Caco-2 (cell line): ENCODE measurements at regions not wholly inside any gene's neighbourhood (a gene's known extent, or its start where the extent isn't known, plus 50 kb on each side); places are given as distances from the start of the nearest gene placed in this dataset.

ENCODE experiments used
- BruUV-seq: library from RNA; stranded (reverse); fragments of 400-500 nt; replicated peaks from 2 replicates; lab custom pipeline; 2021; lab: Mats Ljungman, UMichigan
- CTCF ChIA-PET: fragments of 300-600 bp; sonication (Branson Sonifier 250); formaldehyde crosslinking; loops from one replicate; lab custom pipeline; 2022; ENCODE audit warnings: antibody characterized with exemption; lab: Charles Lee
- POLR2A ChIA-PET: fragments of 300-600 bp; sonication (Branson Sonifier 250); formaldehyde crosslinking; loops from one replicate; lab custom pipeline; 2022; ENCODE audit warnings: antibody characterized with exemption; lab: Charles Lee
- DNase-seq, 2 experiments: peaks; one replicate each; pipeline versions ENCODE4 v3.0.0 to v3.0.0-alpha.2; 2020 to 2022
- H3K27me3 ChIP-seq: replicated peaks from 2 replicates; pipeline ENCODE4 v1.6.0; 2011; ENCODE audit warnings: low read length; ENCODE audit not compliant: control insufficient read depth, insufficient read depth
- H3K36me3 ChIP-seq: 2 replicates; pipeline ENCODE4 v1.5.1; 2011; ENCODE audit warnings: low read length; ENCODE audit not compliant: control insufficient read depth, insufficient read depth
- H3K4me1 ChIP-seq: fragments of 250-450 bp; sonication (Bioruptor Pico); 2 replicates; pipeline ENCODE4 v1.5.1; 2020; ENCODE audit warnings: mild to moderate bottlenecking
- H3K4me3 ChIP-seq: 2 replicates; pipeline ENCODE4 v1.5.1; 2011; ENCODE audit warnings: low read depth, mild to moderate bottlenecking, control low read depth, low read length
- H3K9me3 ChIP-seq: fragments of 250-450 bp; sonication (Bioruptor Pico); 2 replicates; pipeline ENCODE4 v1.5.1; 2020; ENCODE audit warnings: mild to moderate bottlenecking, moderate library complexity
- H3K27ac Mint-ChIP-seq: one replicate; pipeline ENCODE4 v1.8.0; 2022; ENCODE audit warnings: mixed read lengths; ENCODE audit not compliant: unreplicated experiment
- H3K27me3 Mint-ChIP-seq: one replicate; pipeline ENCODE4 v1.8.0; 2022; ENCODE audit warnings: mixed read lengths; ENCODE audit not compliant: insufficient read depth, unreplicated experiment
- H3K36me3 Mint-ChIP-seq: one replicate; pipeline ENCODE4 v1.8.0; 2022; ENCODE audit warnings: mild to moderate bottlenecking, mixed read lengths; ENCODE audit not compliant: insufficient read depth, unreplicated experiment
- H3K4me1 Mint-ChIP-seq: one replicate; pipeline ENCODE4 v1.8.0; 2022; ENCODE audit warnings: low read depth, mixed read lengths; ENCODE audit not compliant: unreplicated experiment
- H3K4me3 Mint-ChIP-seq: one replicate; pipeline ENCODE4 v1.8.0; 2022; ENCODE audit warnings: mild to moderate bottlenecking, moderate library complexity, mixed read lengths; ENCODE audit not compliant: unreplicated experiment
- H3K9me3 Mint-ChIP-seq: one replicate; pipeline ENCODE4 v1.8.0; 2022; ENCODE audit warnings: mixed read lengths; ENCODE audit not compliant: unreplicated experiment
- intact Hi-C: fragments of 100-400 bp; cut with micrococcal nuclease; formaldehyde crosslinking; loops from one replicate; pipeline ENCODE4 v1.10.0; 2022; ENCODE audit not compliant: unreplicated experiment
- TF ChIP-seq, protein P1 (sequence below), 2 experiments: fragments of 200-600 bp in 1 of 2; IDR thresholded peaks; 1 replicate in 1 of 2; 2 replicates in 1 of 2; pipeline versions ENCODE4 v1.5.1 to v1.8.0; 2011 to 2022; ENCODE audit warnings: antibody characterized with exemption in 1 of 2, control low read depth in 1 of 2, inconsistent platforms in 1 of 2, low read depth in 1 of 2, low read length in 1 of 2, mild to moderate bottlenecking in 1 of 2, moderate library complexity in 1 of 2; ENCODE audit not compliant: insufficient read depth in 1 of 2, severe bottlenecking in 1 of 2, unreplicated experiment in 1 of 2

DNA sequence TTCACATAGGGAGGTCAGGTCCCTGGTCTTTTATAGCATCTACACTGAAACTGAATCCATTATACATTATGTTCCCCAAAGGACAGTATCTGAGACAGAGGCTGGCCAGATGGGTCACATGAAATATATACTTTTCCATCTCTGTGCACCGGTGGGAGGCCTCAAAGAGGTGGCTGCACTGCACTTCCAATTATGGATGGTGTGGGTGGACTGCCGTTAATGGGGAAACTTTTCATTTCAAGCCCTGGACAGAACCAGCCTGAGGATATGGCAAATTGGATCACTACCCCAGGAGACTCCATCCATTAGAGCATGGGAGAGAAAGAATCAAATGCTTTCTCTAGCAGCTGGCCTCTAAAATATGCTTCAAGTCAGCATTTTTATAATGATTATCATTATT lies 280.5 kb upstream of the OPRM1 start:
- intact Hi-C loops: no loop called here

DNA sequence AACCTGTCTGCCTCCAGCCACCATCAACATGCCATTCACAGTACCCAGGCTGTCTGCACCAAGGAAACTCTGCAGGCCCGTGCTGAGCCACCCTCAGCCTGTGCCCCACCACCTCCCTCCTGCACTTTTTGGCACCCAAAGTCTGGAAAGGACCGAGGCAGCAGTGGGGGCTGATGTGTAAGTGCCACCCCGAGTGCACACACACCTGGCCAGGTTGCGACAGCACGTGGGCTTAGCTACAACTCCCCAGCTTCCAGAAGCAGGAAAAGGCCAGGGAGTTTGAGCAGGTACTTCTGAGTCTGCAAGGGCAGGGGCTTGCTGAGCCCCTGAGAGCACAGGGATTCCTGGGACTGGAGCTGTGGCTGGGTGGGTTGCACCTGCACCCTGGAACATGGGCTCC lies 303.3 kb upstream of the OPRM1 start:
- intact Hi-C loops: no loop called here
- CTCF ChIA-PET: no interaction called here
- TF ChIP-seq, protein P1, sequence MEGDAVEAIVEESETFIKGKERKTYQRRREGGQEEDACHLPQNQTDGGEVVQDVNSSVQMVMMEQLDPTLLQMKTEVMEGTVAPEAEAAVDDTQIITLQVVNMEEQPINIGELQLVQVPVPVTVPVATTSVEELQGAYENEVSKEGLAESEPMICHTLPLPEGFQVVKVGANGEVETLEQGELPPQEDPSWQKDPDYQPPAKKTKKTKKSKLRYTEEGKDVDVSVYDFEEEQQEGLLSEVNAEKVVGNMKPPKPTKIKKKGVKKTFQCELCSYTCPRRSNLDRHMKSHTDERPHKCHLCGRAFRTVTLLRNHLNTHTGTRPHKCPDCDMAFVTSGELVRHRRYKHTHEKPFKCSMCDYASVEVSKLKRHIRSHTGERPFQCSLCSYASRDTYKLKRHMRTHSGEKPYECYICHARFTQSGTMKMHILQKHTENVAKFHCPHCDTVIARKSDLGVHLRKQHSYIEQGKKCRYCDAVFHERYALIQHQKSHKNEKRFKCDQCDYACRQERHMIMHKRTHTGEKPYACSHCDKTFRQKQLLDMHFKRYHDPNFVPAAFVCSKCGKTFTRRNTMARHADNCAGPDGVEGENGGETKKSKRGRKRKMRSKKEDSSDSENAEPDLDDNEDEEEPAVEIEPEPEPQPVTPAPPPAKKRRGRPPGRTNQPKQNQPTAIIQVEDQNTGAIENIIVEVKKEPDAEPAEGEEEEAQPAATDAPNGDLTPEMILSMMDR (IDR thresholded peaks at IDR 0.05; ENCODE audit: insufficient read depth in 1 of 2, low read depth in 1 of 2, low read length in 1 of 2, severe bottlenecking in 1 of 2, unreplicated experiment in 1 of 2): no peak
- no peaks in the 10 kb centered on the region for H3K36me3 ChIP-seq
- no peaks in the 10 kb centered on the region for H3K4me1 ChIP-seq
- H3K36me3 Mint-ChIP-seq: no peaks in the 10 kb centered on the region
- peaks cover 15% of the 10 kb centered on the region for H3K9me3 Mint-ChIP-seq
- H3K9me3 ChIP-seq: no peaks in the 10 kb centered on the region; the same call in 1 of the 2 replicates
- no peak overlapping the region for H3K4me3 ChIP-seq
- peaks cover 2% of the 10 kb centered on the region for H3K27me3 Mint-ChIP-seq
- H3K27ac Mint-ChIP-seq: no peak overlapping the region
- H3K4me3 Mint-ChIP-seq: no peak overlapping the region
- BruUV-seq: no TSS peak
- no peaks in the 10 kb centered on the region for H3K4me1 Mint-ChIP-seq
- no peak for DNase-seq
- H3K27me3 ChIP-seq: no peaks in the 10 kb centered on the region
- POLR2A ChIA-PET: no interaction called here

More for the DNA sequence above, 280.5 kb upstream of the OPRM1 start:
- Mint-ChIP-seq H3K27me3 (no peaks in the 10 kb centered on the region), H3K9me3 (no peaks in the 10 kb centered on the region), H3K36me3 (no peaks in the 10 kb centered on the region), H3K4me1 (no peaks in the 10 kb centered on the region), H3K4me3 (no peak overlapping the region), H3K27ac (no peak overlapping the region)
- Histone ChIP-seq H3K9me3 (no peaks in the 10 kb centered on the region), H3K4me3 (no peak overlapping the region), H3K36me3 (no peaks in the 10 kb centered on the region), H3K4me1 (no peaks in the 10 kb centered on the region), H3K27me3 (no peaks in the 10 kb centered on the region; the same call in 1 of the 2 replicates)
- no TSS peak for BruUV-seq
- CTCF ChIA-PET: no interaction called here
- POLR2A ChIA-PET: no interaction called here
- TF ChIP-seq, protein P1 (IDR thresholded peaks at IDR 0.05; ENCODE audit: insufficient read depth in 1 of 2, low read depth in 1 of 2, low read length in 1 of 2, severe bottlenecking in 1 of 2, unreplicated experiment in 1 of 2): no peak
- no peak for DNase-seq

DNA sequence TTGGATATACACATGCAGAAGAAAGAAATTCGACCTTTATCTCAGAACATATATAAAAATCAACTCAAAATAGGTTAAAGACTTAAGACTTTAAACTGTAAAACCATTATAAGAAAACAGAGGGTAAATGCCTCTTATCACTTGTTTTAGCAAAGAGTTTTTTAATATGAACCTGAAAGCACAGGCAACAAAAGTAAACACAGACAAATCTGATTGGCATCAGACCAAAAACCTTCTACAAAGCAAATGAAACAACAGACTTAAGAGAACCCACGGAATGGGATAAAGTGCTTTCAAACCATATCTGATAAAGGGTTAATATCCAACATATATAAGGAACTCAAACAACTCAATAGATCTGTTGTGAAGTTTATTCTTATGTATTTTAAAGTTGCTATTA lies 309.9 kb upstream of the OPRM1 start:
- DNase-seq: no peak
- intact Hi-C loops: loop anchor here (10.0 kb wide), 1 partner anchor 216 kb away; no protein-coding TSS in a partner anchor
- no peak overlapping the region for H3K27ac Mint-ChIP-seq

More for the DNA sequence above, 309.9 kb upstream of the OPRM1 start:
- H3K27me3 ChIP-seq: no peaks in the 10 kb centered on the region
- Mint-ChIP-seq H3K9me3 (peaks cover 6% of the 10 kb centered on the region), H3K4me3 (no peak overlapping the region), H3K4me1 (no peaks in the 10 kb centered on the region), H3K36me3 (no peaks in the 10 kb centered on the region), H3K27me3 (peaks cover 2% of the 10 kb centered on the region)
- TF ChIP-seq, protein P1 (IDR thresholded peaks at IDR 0.05; ENCODE audit: insufficient read depth in 1 of 2, low read depth in 1 of 2, low read length in 1 of 2, severe bottlenecking in 1 of 2, unreplicated experiment in 1 of 2): no peak
- BruUV-seq: no TSS peak
- CTCF ChIA-PET: no interaction called here
- no peaks in the 10 kb centered on the region for H3K36me3 ChIP-seq
- H3K4me3 ChIP-seq: no peak overlapping the region
- no peaks in the 10 kb centered on the region for H3K4me1 ChIP-seq
- POLR2A ChIA-PET: no interaction called here
- H3K9me3 ChIP-seq: no peaks in the 10 kb centered on the region; the same call in 1 of the 2 replicates
